ENCODE measurements at regions not wholly inside any gene's neighbourhood (a gene's known extent, or its start where the extent isn't known, plus 50 kb on each side); places are given as distances from the start of the nearest gene placed in this dataset.

DNA sequence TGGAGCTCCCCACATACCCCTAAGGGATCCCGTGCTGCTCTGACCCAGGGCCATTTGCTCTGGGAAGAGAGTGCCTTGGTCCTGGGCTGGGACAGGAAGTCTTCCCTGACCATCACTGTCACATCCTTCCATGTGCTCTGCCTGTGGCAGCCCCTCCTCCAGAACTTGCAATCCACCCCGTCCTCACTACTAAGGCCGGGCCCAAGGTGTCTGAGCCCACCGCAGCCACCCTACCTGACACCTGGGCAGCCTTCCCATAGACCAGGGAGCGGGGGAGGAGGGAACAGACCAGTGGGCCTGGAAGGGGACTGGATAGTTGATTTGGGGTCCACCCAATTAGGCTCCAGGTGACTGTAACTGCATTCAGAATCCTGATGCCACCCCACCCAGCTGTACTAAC lies 117.5 kb upstream of the CRHR1 start:
- TF ChIP-seq, protein P1, sequence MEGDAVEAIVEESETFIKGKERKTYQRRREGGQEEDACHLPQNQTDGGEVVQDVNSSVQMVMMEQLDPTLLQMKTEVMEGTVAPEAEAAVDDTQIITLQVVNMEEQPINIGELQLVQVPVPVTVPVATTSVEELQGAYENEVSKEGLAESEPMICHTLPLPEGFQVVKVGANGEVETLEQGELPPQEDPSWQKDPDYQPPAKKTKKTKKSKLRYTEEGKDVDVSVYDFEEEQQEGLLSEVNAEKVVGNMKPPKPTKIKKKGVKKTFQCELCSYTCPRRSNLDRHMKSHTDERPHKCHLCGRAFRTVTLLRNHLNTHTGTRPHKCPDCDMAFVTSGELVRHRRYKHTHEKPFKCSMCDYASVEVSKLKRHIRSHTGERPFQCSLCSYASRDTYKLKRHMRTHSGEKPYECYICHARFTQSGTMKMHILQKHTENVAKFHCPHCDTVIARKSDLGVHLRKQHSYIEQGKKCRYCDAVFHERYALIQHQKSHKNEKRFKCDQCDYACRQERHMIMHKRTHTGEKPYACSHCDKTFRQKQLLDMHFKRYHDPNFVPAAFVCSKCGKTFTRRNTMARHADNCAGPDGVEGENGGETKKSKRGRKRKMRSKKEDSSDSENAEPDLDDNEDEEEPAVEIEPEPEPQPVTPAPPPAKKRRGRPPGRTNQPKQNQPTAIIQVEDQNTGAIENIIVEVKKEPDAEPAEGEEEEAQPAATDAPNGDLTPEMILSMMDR (IDR thresholded peaks at IDR 0.05; ENCODE audit: low read length): no peak
- TF ChIP-seq EZH2phosphoT487 (IDR thresholded peaks at IDR 0.05; ENCODE audit: low read length) (no peak), EZH2 (optimal IDR thresholded peaks at IDR 0.05; ENCODE audit: low read depth, low read length) (no peak)

Measured in MM.1S (cell line).